BJ (cell line): ENCODE measurements at regions not wholly inside any gene's neighbourhood (a gene's known extent, or its start where the extent isn't known, plus 50 kb on each side); places are given as distances from the start of the nearest gene placed in this dataset.

Source experiments
- CTCF ChIA-PET: fragments of 350-600 bp; formaldehyde crosslinking; extraction: SDS; loops from one replicate; lab custom pipeline; 2021; ENCODE audit warnings: antibody characterized with exemption, inconsistent platforms; lab: Yijun Ruan, JAX
- POLR2A ChIA-PET: fragments of 300-600 bp; sonication (Branson Sonifier 250); formaldehyde crosslinking; extraction: SDS; loops from one replicate; lab custom pipeline; 2021; ENCODE audit warnings: antibody characterized with exemption; lab: Charles Lee
- DNase-seq: peaks from one replicate; pipeline ENCODE4 v3.0.0-alpha.2; 2011; ENCODE audit warnings: low read depth
- H3K27me3 ChIP-seq: 2 replicates; pipeline ENCODE4 v1.6.0; 2011; ENCODE audit warnings: low read length; ENCODE audit not compliant: control insufficient read depth, insufficient read depth
- H3K36me3 ChIP-seq: 2 replicates; pipeline ENCODE4 v1.5.1; 2011; ENCODE audit warnings: low read length; ENCODE audit not compliant: control insufficient read depth, insufficient read depth
- H3K4me3 ChIP-seq: 2 replicates; pipeline ENCODE4 v1.5.1; 2011; ENCODE audit warnings: low read depth, mild to moderate bottlenecking, control low read depth, low read length
- TF ChIP-seq, protein P1 (sequence below): IDR thresholded peaks from 2 replicates; pipeline ENCODE4 v1.5.1; 2011; ENCODE audit warnings: low read depth, mild to moderate bottlenecking, control low read depth, inconsistent platforms, low read length, moderate library complexity; ENCODE audit not compliant: insufficient read depth

DNA sequence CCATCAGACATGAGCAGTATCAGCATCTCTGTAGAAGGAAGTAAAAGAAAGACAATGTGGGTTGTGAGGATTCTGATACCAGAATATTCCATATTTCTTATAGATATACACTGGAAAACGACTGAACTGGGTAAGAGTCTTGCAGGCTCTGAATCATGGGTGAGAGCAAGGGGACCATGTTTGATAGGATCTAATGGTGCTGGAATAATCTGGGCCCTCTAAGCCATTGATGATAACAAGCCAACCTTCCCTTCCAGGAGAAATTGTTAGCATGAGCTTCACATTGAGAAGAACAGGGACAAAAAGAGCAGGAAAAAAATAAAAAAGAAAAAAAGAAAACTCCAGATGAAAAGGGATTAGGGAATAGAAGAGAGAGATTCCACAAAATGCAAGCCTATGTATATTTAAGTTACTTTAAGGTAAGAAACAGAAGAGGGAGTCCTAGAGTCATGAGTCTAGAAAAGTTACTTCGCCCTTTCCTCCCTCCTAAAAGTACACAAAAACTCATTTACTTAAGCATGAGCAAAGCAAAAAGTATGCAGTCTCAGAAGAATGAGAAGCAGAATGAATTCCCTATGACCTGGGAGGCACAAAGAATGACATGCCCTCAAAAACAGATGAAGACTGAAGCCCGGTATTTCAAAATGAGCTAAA, 181.9 kb downstream of the TMEM26 start:
- 0 out of 2 replicates have a peak, but pooled peaks cover 3% of the 10 kb centered on the region for H3K27me3 ChIP-seq
- POLR2A ChIA-PET, result interaction anchor here (0.6 kb wide), 1 partner anchor 363 kb away, joined by 3 read pairs; no protein-coding TSS in a partner anchor
- CTCF ChIA-PET, result interaction anchor here (0.6 to 1.6 kb wide), 12 partner anchors 9 to 663 kb away, joined by 3 to 5 read pairs (median 3); no protein-coding TSS in a partner anchor
- TF ChIP-seq, protein P1, sequence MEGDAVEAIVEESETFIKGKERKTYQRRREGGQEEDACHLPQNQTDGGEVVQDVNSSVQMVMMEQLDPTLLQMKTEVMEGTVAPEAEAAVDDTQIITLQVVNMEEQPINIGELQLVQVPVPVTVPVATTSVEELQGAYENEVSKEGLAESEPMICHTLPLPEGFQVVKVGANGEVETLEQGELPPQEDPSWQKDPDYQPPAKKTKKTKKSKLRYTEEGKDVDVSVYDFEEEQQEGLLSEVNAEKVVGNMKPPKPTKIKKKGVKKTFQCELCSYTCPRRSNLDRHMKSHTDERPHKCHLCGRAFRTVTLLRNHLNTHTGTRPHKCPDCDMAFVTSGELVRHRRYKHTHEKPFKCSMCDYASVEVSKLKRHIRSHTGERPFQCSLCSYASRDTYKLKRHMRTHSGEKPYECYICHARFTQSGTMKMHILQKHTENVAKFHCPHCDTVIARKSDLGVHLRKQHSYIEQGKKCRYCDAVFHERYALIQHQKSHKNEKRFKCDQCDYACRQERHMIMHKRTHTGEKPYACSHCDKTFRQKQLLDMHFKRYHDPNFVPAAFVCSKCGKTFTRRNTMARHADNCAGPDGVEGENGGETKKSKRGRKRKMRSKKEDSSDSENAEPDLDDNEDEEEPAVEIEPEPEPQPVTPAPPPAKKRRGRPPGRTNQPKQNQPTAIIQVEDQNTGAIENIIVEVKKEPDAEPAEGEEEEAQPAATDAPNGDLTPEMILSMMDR, result peak; percentile 35; the same call in 1 of the 2 replicates
- no peak overlapping the region for H3K4me3 ChIP-seq
- H3K36me3 ChIP-seq, result no peaks in the 10 kb centered on the region
- peak; percentile 41 for DNase-seq

DNA sequence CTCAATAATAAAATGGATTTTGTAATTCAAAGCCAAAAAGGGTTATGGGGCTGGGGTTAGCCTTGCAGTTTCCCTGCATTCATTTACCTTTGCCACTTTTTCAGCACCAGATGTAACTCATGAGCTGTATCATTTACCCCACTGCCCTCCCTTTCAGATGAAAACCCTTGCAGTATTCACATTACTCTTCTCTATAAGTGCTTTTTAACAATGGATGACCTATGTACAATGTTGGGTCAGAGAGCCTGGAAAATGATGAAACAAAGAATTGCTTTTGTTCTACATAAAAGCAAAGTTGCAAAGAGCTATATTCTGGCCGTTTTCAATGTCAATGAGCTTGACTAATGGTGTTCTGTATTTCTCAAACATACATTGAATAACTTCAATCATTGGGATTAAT, 189.7 kb downstream of the TMEM26 start:
- ChIA-PET POLR2A (no interaction called here), CTCF (no interaction called here)
- TF ChIP-seq, protein P1, result no peak
- DNase-seq, result no peak
- Histone ChIP-seq H3K36me3 (no peaks in the 10 kb centered on the region), H3K4me3 (no peak overlapping the region), H3K27me3 (0 out of 2 replicates have a peak, but pooled peaks cover 3% of the 10 kb centered on the region)

DNA sequence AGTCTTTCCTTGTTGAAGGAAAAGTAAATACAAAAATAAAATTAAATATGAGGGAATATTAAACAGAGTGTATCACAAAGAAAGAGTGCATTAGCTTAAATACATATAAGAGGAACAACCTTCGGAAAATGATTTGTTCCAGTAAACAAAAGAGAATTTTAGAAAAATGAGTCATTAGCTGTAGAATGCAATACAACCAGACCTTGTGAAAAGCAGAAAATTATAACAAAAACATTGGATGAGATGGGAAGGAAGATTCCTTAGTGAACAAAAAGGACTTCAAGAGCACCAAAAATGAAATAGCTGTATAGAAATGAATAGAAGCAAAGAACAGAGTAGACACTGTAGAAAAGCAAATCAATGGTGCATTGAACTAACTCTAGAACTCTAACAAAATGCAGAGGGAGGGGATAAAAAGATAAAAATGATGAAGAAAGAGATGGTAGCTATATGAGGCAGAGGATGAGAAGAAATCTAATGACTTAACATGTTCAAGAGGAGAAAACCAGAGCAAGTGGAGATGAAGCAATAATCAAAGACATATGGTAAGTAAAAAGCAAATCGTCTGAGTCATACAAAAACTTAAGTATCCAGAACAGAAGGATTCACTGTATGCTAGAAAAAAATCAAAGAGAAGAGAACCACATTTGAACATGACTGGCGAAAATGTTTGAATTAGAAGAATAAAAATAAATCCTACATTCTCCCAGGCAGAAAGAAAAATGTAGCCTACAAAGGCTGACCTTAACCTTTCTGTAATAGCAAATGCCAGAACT, 190.5 kb downstream of the TMEM26 start:
- Histone ChIP-seq H3K4me3 (no peak overlapping the region), H3K36me3 (no peaks in the 10 kb centered on the region), H3K27me3 (0 out of 2 replicates have a peak, but pooled peaks cover 3% of the 10 kb centered on the region)
- peak; percentile 51 for DNase-seq
- TF ChIP-seq, protein P1, result no peak
- CTCF ChIA-PET, result interaction anchor here (1.0 kb wide), 1 partner anchor 488 kb away, joined by 3 read pairs; no protein-coding TSS in a partner anchor
- POLR2A ChIA-PET, result no interaction called here

DNA sequence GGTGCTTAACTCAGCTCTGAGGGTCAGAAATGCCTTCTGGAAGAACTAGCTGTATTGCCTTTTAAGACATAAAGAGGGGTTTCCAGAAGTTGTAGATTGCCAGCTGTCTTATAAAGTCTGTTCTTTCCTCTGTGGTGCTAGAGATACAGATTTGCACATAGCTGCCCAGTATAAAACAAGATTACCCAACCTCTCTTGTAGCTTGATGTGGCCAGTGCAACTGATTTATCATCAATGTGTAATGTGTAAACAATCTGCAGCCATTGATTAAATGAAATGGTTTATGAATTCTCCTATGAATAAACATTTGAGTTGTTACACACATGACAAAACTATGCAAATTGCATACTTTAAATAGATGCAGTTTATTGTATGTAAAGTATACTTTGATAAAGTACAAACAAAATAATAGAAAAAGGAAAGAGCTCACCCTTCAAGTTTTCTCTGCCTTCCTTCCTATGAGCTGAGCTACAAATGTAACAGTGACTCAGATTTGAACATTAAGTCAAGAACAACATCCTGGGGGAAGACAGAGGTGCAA, 195.2 kb downstream of the TMEM26 start:
- POLR2A ChIA-PET, result no interaction called here

More for the DNA sequence above, 195.2 kb downstream of the TMEM26 start:
- Histone ChIP-seq H3K27me3 (no peaks in the 10 kb centered on the region), H3K36me3 (no peaks in the 10 kb centered on the region), H3K4me3 (no peak overlapping the region)
- CTCF ChIA-PET, result interaction anchor here (0.7 to 1.0 kb wide), 2 partner anchors 8 to 14 kb away, joined by 3 to 5 read pairs; no protein-coding TSS in a partner anchor
- TF ChIP-seq, protein P1, result no peak
- DNase-seq, result no peak
